Activated T-cell treated with anti-CD3 and anti-CD28 coated beads for 48 hours (primary cell): ENCODE measurements at regions not wholly inside any gene's neighbourhood (a gene's known extent, or its start where the extent isn't known, plus 50 kb on each side); places are given as distances from the start of the nearest gene placed in this dataset.
"Not testable (repeated sequence)": the region's sequence is repeated elsewhere in the genome, so short reads cannot be mapped to it uniquely, and the experiment has no call there.

Experiments
- DNase-seq: peaks from one replicate; pipeline ENCODE4 v3.0.0-alpha.2; 2020; ENCODE audit warnings: low read depth

- DNase-seq: no peak
Observed at GRCh38 chr1:187894349-187894748, 1065.6 kb downstream of the PLA2G4A start.

GRCh38 chr1:187903223-187903622, 1074.5 kb downstream of the PLA2G4A start:
- DNase-seq: no peak

GRCh38 chr1:187909382-187909781, 1080.6 kb downstream of the PLA2G4A start:
- no peak for DNase-seq

- no peak for DNase-seq
Observed at GRCh38 chr1:187911820-187912219, 1083.1 kb downstream of the PLA2G4A start.

GRCh38 chr1:187920976-187921375, 1092.2 kb downstream of the PLA2G4A start:
- DNase-seq: no peak

GRCh38 chr1:187921426-187921825, 1092.7 kb downstream of the PLA2G4A start:
- DNase-seq: no peak

- no peak for DNase-seq
Observed at GRCh38 chr1:187922255-187922654, 1093.5 kb downstream of the PLA2G4A start.

- no peak for DNase-seq
Observed at GRCh38 chr1:187924252-187924651, 1095.5 kb downstream of the PLA2G4A start.

GRCh38 chr1:187928288-187928687, 1099.5 kb downstream of the PLA2G4A start:
- no peak for DNase-seq

GRCh38 chr1:187928696-187929095, 1099.9 kb downstream of the PLA2G4A start:
- no peak for DNase-seq

GRCh38 chr1:187931776-187932175, 1103.0 kb downstream of the PLA2G4A start:
- DNase-seq: no peak

- DNase-seq: no peak
Observed at GRCh38 chr1:187933562-187934419, 1105.0 kb downstream of the PLA2G4A start.

- DNase-seq: no peak
Observed at GRCh38 chr1:187936667-187937066, 1107.9 kb downstream of the PLA2G4A start.

- no peak for DNase-seq
Observed at GRCh38 chr1:187938092-187938491, 1109.3 kb downstream of the PLA2G4A start.

GRCh38 chr1:187942986-187943385, 1114.2 kb downstream of the PLA2G4A start:
- DNase-seq: no peak

- no peak for DNase-seq
Observed at GRCh38 chr1:187943606-187944403, 1115.1 kb downstream of the PLA2G4A start.

GRCh38 chr1:187946661-187947060, 1117.9 kb downstream of the PLA2G4A start:
- DNase-seq: not testable (repeated sequence)

GRCh38 chr1:187947359-187947758, 1118.6 kb downstream of the PLA2G4A start:
- DNase-seq: no peak

- DNase-seq: no peak
Observed at GRCh38 chr1:187948170-187948794, 1119.5 kb downstream of the PLA2G4A start.

- DNase-seq: no peak
Observed at GRCh38 chr1:187949567-187949966, 1120.8 kb downstream of the PLA2G4A start.

- DNase-seq: no peak
Observed at GRCh38 chr1:187951817-187952216, 1123.1 kb downstream of the PLA2G4A start.

- no peak for DNase-seq
Observed at GRCh38 chr1:187952446-187952845, 1123.7 kb downstream of the PLA2G4A start.

- DNase-seq: no peak
Observed at GRCh38 chr1:187956975-187957374, 1128.2 kb downstream of the PLA2G4A start.
